ENCODE measurements at regions not wholly inside any gene's neighbourhood (a gene's known extent, or its start where the extent isn't known, plus 50 kb on each side); places are given as distances from the start of the nearest gene placed in this dataset.
"Not testable (repeated sequence)": the region's sequence is repeated elsewhere in the genome, so short reads cannot be mapped to it uniquely, and the experiment has no call there.

DNA sequence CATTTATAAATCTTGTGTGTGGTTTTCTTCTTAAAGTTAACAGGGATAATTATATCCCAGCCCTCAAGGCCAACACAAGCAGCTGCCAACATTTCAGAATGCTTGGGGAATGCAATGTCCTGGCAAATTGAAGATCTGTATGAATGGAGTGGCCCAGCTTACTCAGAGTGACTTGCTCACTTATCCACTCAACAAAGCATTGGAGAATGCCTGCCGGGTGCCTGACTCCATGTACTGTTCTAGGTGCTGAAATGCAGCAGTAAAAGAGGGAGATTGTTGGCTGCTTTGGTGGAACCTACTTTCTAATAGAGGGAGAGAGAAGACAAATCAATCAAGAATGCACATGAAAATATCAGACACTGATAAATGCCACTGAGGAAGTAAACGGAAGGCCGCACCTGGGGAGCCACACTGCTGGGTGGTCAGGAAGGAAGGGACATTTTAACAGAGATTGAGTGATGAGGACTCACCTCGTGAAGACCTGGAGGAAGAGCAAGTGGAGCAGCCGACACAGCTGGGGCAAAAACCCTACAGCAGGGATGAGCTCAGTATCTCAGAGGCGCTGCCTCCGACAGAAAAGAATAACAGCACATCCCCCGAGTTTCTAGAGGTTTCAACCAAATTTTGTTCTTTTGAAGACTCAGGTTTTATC lies 61.2 kb upstream of the VASH1 start:
- DNase-seq = no peak

DNA sequence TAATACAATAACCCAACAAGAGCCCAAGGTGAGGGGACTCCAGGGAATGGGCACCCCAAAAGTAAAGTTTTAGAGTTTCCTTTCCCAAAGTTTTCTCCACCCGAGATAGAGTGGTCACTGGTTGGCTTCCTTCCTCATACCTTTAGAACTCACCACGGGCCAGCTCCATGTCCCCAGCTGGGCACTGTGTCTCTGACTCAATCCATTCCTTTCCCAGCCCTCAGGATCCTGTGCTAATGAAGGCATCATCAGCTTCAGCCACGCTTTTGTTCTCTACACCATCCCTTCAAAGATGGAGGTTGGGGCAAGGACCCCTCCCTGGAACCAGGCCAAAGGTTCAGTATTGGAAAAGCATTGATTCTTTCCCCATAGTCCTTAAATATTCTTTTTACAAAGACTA lies 59.8 kb upstream of the VASH1 start:
- no peak for DNase-seq

DNA sequence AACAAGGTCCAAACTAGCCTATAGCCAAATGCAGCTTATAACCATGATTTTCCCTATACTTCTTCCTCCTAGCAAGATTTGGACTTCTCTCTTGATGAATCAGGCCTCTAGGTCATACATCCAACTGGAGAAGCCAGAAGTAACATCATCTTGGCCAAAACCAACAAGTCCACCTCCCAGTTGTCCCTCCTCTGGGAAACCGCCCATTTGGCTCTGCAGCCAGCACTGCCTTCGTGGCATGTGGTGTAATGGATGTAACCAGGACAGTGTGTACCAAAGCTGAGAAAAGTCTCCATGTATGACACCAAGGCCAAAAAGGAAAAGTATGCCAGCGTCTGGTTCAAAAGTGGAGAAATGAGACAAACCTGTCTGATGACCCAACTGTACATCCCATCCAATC lies 59.3 kb upstream of the VASH1 start:
- no peak for DNase-seq

DNA sequence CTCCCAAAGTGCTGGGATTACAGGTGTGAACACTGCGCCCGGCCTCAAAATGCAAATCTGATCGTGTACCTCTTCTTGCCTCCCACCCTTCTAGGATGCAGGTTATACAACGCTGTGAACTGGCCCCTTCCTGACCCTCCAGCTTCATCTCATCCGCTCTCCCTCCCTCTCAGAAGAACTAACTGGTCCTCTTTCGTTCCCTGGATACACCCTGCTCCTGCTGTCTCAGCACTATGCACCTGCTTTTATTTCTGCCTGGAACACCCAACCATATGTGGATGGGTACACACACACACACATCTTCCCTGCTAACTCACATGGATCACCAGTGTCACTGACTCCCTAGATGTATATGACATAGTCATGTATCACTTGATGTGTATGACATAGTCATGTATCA lies 56.1 kb upstream of the VASH1 start:
- DNase-seq = no peak

DNA sequence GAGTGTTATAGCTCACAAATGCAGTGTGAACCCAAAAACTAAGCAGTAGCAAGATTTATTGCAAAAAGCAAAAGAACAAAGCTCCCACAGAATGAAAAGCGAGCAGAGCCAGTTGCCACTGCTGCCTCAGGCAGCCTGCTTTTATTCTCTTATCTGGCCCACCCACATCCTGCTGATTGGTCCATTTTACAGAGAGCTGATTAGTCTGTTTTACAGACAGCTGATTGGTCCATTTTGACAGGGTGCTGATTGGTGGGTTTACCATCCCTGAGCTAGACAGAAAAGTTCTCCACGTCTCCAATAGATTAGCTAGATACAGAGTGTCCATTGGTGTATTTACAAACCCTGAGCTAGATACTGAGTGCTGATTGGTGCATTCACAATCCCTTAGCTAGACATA lies 55.1 kb upstream of the VASH1 start:
- DNase-seq = not testable (repeated sequence)

DNA sequence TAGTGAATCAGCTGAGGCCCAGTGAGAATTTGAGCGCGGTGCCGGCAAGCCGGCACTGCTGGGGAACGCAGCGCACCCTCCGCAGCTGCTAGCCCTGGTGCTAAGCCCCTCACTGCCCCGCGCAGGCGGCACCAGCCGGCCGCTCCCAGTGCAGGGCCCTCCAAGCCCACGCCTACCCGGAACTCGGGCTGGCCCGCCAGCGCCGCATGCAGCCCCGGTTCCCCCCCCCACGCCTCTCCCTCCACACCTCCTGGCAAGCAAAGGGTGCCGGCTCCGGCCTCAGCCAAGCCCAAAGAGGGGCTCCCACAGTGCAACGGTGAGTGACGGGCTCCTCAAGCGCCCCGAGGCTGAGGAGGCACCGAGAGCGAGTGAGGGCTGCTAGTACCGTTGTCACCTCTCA lies 54.5 kb upstream of the VASH1 start:
- no peak for DNase-seq

DNA sequence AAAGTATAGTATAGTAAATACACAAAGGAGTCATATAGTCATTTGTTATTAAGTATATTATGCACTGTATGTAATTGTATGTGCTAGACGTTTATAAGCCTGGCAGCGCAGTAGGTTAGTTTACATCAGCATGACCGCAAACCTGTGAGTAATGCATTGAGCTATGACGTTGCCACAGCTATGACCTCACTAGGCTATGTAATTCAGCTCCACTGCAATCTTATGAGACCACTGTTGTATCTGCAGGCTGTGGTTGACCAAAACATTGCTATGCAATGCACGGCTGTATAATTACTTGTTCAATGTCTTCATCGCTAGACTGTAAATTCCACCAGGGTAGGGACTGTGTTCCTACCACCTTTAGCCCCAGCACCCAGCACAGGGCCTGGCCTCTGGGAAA lies 53.2 kb upstream of the VASH1 start:
- DNase-seq = no peak

DNA sequence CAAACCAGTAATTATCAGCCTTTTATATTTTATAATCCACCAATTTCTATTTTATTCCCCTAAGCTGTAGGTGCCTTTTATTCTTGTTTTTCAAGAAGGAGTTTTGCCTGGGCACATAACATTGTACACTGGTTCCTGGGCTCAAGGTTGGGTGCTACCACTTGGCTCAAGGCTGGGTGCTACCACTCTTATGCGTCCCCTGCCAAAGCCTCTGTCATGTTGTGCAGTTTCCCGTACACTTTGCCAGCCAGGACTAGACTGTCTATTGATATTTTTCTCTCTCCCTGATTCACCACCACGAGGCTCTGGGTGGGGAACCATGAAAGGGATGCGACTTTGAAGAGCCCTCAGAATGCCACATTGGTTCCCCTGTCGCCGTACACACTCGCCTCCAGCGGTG lies 52.5 kb upstream of the VASH1 start:
- no peak for DNase-seq

DNA sequence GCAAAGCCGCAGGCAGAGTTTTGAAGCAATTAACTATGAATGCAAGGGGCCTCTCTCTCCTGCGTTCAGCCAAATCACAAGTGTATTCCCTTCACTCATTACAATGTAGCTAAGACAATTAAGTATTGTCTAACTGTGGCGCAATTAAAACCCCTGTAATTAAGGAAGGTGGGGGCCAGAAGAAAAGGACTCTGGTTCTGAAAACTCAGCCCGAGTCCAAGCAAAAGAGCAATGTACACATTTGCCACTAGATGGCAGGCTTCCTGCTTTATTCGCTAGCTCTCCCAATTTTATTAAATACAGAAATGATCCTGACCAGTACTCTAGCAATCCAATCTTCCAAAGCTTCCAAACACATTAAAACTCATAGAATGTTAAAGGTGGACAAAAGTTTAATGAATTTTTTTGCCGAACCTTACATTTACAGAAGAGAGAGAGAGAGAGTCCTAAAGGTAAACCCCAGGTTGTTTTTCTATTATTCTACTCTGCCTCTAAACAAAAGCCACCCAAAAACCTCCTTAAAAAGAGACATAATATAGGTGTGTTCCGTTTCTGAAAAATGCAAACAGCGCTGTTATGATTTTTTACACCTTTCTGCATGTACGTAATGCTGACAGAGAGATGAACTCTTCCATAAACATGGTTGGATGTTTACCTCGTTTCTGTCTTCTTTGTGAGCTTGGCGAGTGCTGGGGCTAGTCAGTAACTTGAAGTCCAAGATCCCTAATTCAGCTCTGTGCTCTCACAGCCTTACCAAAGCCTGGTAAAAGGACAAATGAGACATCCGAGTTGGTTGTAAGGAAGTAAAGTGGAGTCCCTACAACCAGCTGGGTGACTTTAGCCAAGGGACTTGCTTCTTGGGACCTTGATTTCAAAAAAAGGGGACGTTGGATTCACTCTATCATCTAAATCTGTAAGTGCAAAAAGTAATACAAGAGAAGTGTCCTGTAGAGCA lies 50.9 kb upstream of the VASH1 start:
- DNase-seq = peak; percentile 80

Measured in tongue (tissue), 1 donor.